ENCODE measurements at regions not wholly inside any gene's neighbourhood (a gene's known extent, or its start where the extent isn't known, plus 50 kb on each side); places are given as distances from the start of the nearest gene placed in this dataset.
"Not testable (repeated sequence)": the region's sequence is repeated elsewhere in the genome, so short reads cannot be mapped to it uniquely, and the experiment has no call there.

GRCh38 chr3:30475809-30476178 lies 130.6 kb upstream of the TGFBR2 start:
- DNase-seq, result no peak

- no peak for DNase-seq
Measured at GRCh38 chr3:30476368-30477084, 129.9 kb upstream of the TGFBR2 start.

- DNase-seq, result no peak
Measured at GRCh38 chr3:30477149-30477921, 129.1 kb upstream of the TGFBR2 start.

- not testable (repeated sequence) for DNase-seq
Measured at GRCh38 chr3:30479737-30480136, 126.7 kb upstream of the TGFBR2 start.

GRCh38 chr3:30480156-30480555 lies 126.2 kb upstream of the TGFBR2 start:
- DNase-seq, result not testable (repeated sequence)

GRCh38 chr3:30480587-30480986 lies 125.8 kb upstream of the TGFBR2 start:
- DNase-seq, result no peak

- no peak for DNase-seq
Measured at GRCh38 chr3:30481241-30481640, 125.2 kb upstream of the TGFBR2 start.

- not testable (repeated sequence) for DNase-seq
Measured at GRCh38 chr3:30484229-30484628, 122.2 kb upstream of the TGFBR2 start.

GRCh38 chr3:30486368-30486767 lies 120.0 kb upstream of the TGFBR2 start:
- DNase-seq, result no peak

GRCh38 chr3:30488070-30488756 lies 118.2 kb upstream of the TGFBR2 start:
- DNase-seq, result no peak

GRCh38 chr3:30492322-30493192 lies 113.8 kb upstream of the TGFBR2 start:
- DNase-seq, result no peak

GRCh38 chr3:30493911-30494311 lies 112.5 kb upstream of the TGFBR2 start:
- no peak for DNase-seq

GRCh38 chr3:30495172-30496065 lies 111.0 kb upstream of the TGFBR2 start:
- DNase-seq, result no peak

GRCh38 chr3:30496066-30496966 lies 110.1 kb upstream of the TGFBR2 start:
- DNase-seq, result no peak

GRCh38 chr3:30498587-30498967 lies 107.8 kb upstream of the TGFBR2 start:
- DNase-seq, result no peak

- no peak for DNase-seq
Measured at GRCh38 chr3:30500666-30501399, 105.6 kb upstream of the TGFBR2 start.

- DNase-seq, result no peak
Measured at GRCh38 chr3:30501526-30501925, 104.9 kb upstream of the TGFBR2 start.

GRCh38 chr3:30502051-30502741 lies 104.2 kb upstream of the TGFBR2 start:
- DNase-seq, result no peak

GRCh38 chr3:30502742-30503073 lies 103.7 kb upstream of the TGFBR2 start:
- DNase-seq, result no peak

Data from CD4-positive, alpha-beta T cell treated with Interleukin-17A for 1 hour (primary cell).